ENCODE measurements at regions not wholly inside any gene's neighbourhood (a gene's known extent, or its start where the extent isn't known, plus 50 kb on each side); places are given as distances from the start of the nearest gene placed in this dataset.

DNA sequence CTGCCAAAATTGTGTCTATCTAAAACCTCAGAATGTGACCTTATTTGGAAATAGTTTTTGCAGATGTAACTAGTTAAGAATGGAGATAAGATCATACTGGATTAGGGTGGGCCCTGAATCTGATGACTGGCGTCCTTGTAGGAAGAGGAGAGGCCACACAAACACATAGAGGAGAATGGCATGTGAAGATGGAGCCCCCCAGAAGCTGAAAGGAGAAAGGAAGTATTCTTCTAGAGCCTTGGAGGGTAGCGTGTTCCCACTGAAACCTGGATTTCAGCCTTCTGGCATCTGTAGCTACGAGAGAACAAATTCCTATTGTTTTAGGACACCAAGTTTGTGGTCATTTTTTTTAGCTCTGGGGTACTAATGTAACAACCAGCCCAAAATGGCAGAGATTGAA lies 423.0 kb upstream of the TPM1 start:
- no peak for DNase-seq

DNA sequence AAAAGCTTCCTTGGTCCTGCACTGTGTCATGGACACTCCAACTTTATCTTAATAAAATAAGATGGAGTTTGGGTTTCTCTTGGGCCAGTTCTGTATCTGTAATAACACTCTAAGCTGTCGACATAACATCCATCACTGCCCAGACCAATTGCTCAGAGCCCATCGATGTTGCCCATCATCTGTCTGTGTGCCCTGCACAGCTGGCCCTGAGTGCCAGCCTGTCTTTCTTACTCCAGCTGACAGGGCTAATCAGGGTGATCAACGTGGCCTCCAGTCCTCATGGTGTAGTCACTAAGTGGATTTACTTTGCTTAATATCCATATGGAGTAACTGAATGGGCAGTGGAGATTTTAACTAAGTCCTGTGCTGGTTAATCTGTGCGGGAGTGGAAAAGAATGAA lies 419.8 kb upstream of the TPM1 start:
- DNase-seq, result no peak

DNA sequence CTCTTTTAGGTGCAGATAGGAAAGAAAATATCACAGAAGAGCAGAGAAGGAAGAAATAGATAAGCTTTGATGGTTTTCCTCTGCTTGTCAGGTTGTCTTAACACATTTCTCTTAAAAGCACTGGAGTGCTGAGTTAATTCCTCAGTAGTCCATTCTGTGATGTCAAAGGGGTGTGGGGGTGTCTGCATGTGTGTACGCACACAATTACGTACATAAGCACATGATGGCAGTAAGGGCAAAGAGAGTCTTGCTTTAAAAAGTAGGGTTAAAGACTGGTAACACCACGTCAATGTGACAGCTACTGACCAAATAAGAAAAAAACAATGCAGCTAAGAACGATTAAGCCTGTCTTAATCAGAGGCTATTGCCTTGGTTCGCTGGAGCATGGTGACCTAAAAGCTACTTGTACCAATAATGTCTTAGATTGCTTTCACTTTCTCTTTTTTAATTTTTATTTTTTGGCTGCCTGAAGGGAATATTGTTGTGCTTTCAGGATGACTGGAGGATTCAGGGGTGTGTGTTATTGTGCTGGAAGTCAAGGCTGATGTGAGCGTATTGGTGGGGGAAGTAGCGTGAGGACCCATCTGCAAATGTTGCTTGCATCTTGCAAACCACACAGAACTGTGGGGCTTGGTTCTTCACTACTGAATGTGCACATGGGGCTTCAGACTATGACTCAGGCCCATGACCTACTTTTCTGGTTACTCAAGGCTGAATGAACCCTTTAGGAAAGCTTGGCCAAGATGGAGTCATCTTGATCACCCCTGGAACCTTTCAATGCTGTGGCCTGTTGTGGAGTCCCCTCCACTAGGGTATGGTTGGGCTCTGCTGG lies 417.8 kb upstream of the TPM1 start:
- DNase-seq, result no peak

DNA sequence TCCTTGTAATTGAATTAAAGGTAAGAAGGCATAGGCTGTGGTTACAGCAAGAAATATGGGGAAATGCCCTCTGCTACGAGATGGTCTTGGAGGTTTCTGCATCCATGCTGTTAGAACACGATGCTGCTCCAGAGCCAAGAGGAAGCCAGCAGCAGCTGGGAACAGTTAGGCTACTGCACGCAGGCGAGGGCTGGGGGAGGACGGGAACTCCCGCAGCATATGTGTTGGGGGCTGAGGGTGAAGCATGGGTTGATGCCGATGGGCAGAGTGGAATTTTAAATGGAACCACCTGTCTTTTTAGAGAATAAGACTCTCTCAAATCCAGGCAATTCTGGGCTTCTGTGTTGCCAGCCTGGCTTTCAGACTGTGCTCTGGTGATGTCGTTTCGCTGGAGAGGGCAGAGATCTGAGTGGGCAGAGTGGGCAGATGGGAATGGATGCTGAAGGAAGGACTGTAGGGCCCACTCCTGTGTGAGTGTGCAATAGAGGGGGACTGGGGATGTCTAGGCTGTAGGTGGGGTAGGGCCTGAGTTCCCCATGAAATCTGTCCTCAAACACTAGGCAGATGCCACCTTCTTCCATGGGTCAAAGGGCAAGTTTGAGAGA lies 417.0 kb upstream of the TPM1 start:
- DNase-seq, result no peak

GRCh38 chr15:62626903-62627302 lies 415.6 kb upstream of the TPM1 start:
- no peak for DNase-seq

GRCh38 chr15:62631076-62631724 lies 411.3 kb upstream of the TPM1 start:
- DNase-seq, result no peak

- no peak for DNase-seq
These were observed 405.5 kb upstream of the TPM1 start for GRCh38 chr15:62636823-62637573.

DNA sequence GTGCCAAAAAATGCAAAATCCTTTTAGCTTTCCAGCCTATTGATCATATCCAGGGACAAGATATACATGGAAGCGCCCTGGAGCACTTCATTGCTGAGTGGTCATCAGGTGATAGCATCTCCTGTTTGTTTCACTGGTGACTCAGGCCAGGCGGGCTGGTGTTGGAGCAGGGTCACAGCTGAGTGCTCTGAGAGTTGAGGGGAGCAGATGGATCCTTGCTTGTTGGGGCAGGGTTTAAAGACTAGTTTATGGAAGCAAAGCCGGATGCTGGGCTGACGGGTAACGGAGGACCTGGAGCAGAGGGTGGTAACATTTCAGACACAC lies 405.0 kb upstream of the TPM1 start:
- DNase-seq, result no peak

GRCh38 chr15:62637950-62638619 lies 404.5 kb upstream of the TPM1 start:
- no peak for DNase-seq

GRCh38 chr15:62639432-62639831 lies 403.1 kb upstream of the TPM1 start:
- no peak for DNase-seq

DNA sequence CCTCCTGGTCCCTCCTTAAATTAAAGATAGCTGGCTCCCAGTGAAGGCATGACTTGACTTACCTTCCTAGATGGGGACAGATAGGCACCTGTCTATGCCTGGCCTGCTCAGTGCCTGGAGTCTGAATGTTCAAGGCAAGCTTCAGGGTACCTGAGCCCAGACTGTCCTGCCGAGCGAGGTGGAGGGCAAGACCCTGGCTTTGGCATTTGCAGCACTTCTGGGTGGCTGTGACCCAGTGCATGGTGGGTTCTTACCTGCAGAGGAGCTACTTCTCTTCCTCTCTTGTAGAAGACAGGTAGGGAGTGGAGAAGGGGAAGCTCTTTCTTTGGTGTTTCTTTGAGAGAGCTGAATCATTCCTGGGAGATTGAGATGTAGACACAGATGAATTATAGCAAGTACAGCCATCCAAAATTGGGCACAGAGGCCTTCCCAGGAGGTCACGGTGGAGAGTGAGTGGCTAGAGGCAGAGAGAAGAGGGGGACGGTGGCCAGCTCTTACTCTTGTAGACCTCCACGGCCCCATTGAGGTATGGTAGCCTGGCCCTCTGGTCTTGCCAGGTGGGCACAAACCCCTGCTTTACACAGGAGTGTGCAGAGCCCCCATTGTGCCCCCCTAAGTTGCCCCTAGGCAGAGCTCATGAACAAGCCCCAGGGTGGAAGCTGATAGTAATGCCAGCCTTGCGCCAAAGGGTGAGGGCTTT lies 402.5 kb upstream of the TPM1 start:
- DNase-seq, result no peak

- DNase-seq, result no peak
These were observed 400.7 kb upstream of the TPM1 start for GRCh38 chr15:62641825-62642224.

- no peak for DNase-seq
These were observed 399.0 kb upstream of the TPM1 start for GRCh38 chr15:62643572-62643971.

- no peak for DNase-seq
These were observed 398.2 kb upstream of the TPM1 start for GRCh38 chr15:62644216-62644888.

- DNase-seq, result no peak
These were observed 397.4 kb upstream of the TPM1 start for GRCh38 chr15:62644889-62645742.

- no peak for DNase-seq
These were observed 395.2 kb upstream of the TPM1 start for GRCh38 chr15:62647202-62647842.

DNA sequence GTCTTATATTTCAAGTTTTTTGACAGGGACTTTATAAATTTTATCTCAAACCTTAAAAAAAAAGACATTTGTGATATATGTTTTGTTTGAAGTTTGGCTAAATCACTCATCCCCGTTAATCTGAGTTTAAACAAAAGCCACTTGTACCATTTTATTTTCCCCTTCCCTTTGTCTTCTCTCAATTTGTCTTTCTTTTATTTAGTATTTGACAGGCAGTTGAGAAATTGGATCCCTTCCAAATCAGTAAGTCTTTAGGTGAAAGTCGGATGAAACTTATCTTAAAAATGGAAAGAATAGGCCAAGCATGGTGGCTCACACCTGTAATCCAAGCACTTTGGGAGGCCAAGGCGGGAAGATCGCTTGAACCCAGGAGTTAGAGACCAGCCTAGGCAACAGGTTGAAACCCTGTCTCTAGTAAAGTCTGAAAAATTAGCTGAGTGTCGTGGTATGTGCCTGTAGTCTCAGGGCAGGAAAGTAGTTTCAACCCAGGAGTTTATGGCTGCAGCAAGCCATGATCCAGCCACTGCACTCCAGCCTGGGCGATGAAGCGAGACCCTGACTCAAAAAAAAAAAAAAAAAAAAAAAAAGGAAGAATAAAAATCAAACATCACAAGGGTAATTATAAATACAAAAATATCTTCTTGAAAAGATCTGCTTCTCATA lies 394.6 kb upstream of the TPM1 start:
- no peak for DNase-seq

- no peak for DNase-seq
These were observed 393.6 kb upstream of the TPM1 start for GRCh38 chr15:62648954-62649353.

DNA sequence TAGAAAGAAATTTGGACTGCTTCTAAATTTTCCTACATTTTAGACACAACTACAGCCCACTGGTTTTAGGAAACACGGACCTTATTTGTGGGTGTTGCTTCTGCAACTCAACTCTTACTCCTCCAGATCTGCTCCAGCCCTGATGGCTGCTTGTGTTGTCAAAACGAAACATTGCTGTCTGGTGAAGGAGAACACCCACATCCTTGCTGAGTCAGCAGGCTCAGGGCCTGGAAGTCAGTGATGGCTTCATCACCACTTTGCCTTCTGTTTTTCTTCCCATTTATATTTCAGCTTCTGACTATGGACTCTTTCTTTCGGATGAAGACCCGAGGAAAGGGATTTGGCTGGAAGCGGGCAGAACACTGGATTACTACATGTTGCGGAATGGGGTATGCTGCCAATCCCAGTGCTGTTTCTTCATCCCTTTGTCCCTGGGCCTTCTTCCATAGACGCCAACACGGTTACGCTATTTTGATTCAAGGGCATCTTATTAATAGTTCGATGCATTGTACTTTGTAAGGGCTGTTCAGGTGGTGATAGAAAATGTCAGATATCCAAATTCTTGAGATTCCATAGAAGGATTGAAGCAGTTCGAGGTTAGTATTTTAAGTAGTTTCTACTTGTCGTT lies 392.6 kb upstream of the TPM1 start:
- no peak for DNase-seq

Measured in activated CD8-positive, alpha-beta memory T cell treated with anti-CD3 and anti-CD28 coated beads for 24 hours (primary cell).